Mesothelial cell of epicardium (in vitro differentiated cells): ENCODE measurements at regions not wholly inside any gene's neighbourhood (a gene's known extent, or its start where the extent isn't known, plus 50 kb on each side); places are given as distances from the start of the nearest gene placed in this dataset.
A peak's percentile ranks its signal among the peaks of the same experiment; 100 is the strongest.
"Not testable (repeated sequence)": the region's sequence is repeated elsewhere in the genome, so short reads cannot be mapped to it uniquely, and the experiment has no call there.

Source experiments
- DNase-seq, 2 experiments: peaks; one replicate each; pipeline ENCODE4 v3.0.0; 2021; ENCODE audit warnings: low spot score in 2 of 2; ENCODE audit not compliant: unreplicated experiment in 2 of 2
- H3K27ac Mint-ChIP-seq: 2 replicates; pipeline ENCODE4 v1.8.0; 2021; ENCODE audit warnings: mixed read lengths
- H3K27me3 Mint-ChIP-seq: 2 replicates; pipeline ENCODE4 v1.8.0; 2021; ENCODE audit warnings: low read depth, mixed read lengths
- H3K36me3 Mint-ChIP-seq: 2 replicates; pipeline ENCODE4 v1.8.0; 2021; ENCODE audit warnings: mixed read lengths
- H3K4me1 Mint-ChIP-seq: 2 replicates; pipeline ENCODE4 v1.8.0; 2021; ENCODE audit warnings: mixed read lengths
- H3K4me3 Mint-ChIP-seq: 2 replicates; pipeline ENCODE4 v1.8.0; 2021; ENCODE audit warnings: mild to moderate bottlenecking, moderate library complexity, mixed read lengths
- H3K9me3 Mint-ChIP-seq: 2 replicates; pipeline ENCODE4 v1.8.0; 2021; ENCODE audit warnings: mixed read lengths
- TF ChIP-seq, protein P1 (sequence below): fragments of 200-600 bp; sonication (generic); IDR thresholded peaks from one replicate; pipeline ENCODE4 v1.5.0; 2021; ENCODE audit warnings: antibody characterized with exemption; ENCODE audit not compliant: unreplicated experiment

DNA sequence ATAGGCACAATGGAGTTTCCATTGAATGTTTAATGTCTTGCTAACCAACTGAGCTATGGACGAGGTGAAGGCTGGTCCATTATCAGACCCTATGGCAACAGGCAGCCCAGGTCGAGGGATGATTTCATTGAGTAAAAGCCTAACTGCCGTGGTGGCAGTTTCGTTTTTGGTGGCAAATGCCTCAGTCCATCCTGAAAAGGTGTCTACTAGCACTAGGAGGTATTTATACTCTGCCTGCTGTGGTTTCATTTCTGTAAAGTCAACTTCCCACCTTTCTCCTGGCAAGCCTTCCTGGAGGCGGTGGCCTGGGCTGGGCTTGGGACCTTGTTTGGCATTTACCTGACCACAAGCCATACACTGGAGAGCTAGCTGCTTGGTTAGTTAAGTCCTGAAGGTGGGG lies 75.8 kb downstream of the PRR15 start:
- no peaks in the 10 kb centered on the region for H3K27me3 Mint-ChIP-seq
- no peak overlapping the region for H3K4me3 Mint-ChIP-seq
- TF ChIP-seq, protein P1, sequence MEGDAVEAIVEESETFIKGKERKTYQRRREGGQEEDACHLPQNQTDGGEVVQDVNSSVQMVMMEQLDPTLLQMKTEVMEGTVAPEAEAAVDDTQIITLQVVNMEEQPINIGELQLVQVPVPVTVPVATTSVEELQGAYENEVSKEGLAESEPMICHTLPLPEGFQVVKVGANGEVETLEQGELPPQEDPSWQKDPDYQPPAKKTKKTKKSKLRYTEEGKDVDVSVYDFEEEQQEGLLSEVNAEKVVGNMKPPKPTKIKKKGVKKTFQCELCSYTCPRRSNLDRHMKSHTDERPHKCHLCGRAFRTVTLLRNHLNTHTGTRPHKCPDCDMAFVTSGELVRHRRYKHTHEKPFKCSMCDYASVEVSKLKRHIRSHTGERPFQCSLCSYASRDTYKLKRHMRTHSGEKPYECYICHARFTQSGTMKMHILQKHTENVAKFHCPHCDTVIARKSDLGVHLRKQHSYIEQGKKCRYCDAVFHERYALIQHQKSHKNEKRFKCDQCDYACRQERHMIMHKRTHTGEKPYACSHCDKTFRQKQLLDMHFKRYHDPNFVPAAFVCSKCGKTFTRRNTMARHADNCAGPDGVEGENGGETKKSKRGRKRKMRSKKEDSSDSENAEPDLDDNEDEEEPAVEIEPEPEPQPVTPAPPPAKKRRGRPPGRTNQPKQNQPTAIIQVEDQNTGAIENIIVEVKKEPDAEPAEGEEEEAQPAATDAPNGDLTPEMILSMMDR: no peak
- no peak for DNase-seq
- H3K4me1 Mint-ChIP-seq: peaks cover 16% of the 10 kb centered on the region
- H3K36me3 Mint-ChIP-seq: no peaks in the 10 kb centered on the region
- peak overlapping the region; percentile 86 for H3K27ac Mint-ChIP-seq
- H3K9me3 Mint-ChIP-seq: no peaks in the 10 kb centered on the region

DNA sequence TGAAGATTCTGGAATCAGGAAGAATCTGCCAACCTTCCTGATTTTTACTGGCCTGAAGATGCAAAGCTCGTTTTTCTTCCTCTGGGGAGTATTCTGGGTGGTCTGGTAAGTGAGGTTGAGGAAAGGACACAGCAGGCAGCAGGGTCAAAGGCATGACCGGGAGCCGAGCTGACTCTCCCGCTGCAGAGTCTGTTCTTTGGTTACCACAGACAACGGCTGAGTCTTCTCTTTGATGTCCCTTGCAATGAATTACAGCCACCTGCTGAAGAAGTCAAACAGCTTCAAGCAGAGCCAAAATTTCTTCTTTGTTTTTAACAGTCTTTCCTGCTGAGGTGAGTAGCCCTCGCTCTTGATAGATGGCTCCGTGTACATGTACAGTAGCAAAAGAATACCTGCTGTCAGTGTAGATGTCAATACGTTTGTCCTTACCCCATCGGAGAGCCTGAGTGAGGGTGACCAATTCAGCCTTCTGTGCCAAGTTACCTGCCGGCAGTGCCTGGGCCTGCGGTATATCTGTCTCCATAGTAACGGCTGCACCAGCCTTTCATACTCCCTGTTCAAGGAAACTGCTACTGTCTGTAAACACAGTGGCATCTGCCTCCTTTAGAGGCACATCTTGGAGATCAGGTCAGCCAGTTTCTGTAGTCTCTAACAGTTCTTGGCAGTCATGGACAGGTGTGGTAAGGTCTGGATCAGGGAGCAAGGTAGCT lies 76.4 kb downstream of the PRR15 start:
- TF ChIP-seq, protein P1: no peak
- H3K4me1 Mint-ChIP-seq: peaks cover 16% of the 10 kb centered on the region
- H3K36me3 Mint-ChIP-seq: no peaks in the 10 kb centered on the region
- H3K9me3 Mint-ChIP-seq: no peaks in the 10 kb centered on the region
- peak overlapping the region; percentile 86 for H3K27ac Mint-ChIP-seq
- no peaks in the 10 kb centered on the region for H3K27me3 Mint-ChIP-seq
- DNase-seq: no peak
- H3K4me3 Mint-ChIP-seq: no peak overlapping the region

DNA sequence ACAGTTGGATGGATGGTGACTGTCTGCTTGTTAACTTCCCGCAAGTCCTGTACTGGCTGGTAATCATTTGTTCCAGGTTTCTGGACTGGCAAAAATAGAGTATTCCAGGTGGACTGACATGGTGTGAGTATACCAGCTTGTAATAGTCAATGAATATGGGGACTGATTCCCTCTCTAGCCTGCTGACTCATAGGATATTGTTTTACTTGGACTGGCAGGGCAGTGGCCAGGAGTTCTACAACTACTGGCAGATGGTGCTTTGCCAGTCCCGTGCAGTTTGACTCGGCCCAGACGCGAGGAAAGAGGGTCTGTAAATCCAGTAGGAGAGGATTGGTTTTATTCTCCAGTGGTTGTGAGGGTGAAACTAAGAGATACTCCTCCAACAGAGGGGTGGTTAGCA lies 78.0 kb downstream of the PRR15 start:
- Mint-ChIP-seq H3K27ac (peak overlapping the region; percentile 49), H3K9me3 (no peaks in the 10 kb centered on the region), H3K36me3 (no peaks in the 10 kb centered on the region), H3K4me3 (no peak overlapping the region), H3K27me3 (no peaks in the 10 kb centered on the region), H3K4me1 (peaks cover 25% of the 10 kb centered on the region)
- TF ChIP-seq, protein P1: no peak
- no peak for DNase-seq

DNA sequence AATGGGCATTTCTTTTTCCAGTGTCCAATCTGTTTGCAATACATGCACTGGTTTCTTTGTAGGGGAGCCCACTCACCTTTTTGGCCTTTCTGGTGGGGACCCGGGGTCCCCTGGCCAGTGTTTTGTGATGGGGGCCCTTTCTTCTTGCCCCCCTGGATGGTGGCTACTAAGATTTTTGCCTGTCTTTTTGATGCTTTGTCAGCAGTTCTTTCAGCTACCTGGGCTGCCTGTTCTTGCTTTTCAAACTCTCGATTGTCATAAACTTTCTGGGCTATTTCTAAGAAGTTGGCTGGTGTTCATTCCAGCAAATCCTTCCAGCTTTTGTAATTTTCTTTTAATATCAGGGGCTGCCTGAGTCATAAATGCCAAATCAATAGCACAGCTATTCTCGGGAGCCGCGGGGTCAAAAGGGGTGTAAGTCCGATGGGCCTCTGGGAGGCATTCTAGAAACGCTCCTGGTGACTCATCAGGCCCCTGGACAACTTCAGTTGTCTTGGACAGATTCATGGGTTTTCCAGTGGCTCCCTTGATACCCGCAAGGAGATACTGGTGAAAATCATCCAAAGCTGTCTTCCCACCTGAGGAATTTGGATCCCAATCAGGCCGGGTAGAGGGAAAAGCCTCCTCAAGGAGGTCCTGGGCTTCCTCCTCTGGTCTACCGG lies 79.0 kb downstream of the PRR15 start:
- H3K4me3 Mint-ChIP-seq: no peak overlapping the region
- no peaks in the 10 kb centered on the region for H3K9me3 Mint-ChIP-seq
- H3K27ac Mint-ChIP-seq: no peak overlapping the region
- TF ChIP-seq, protein P1: no peak
- peaks cover 33% of the 10 kb centered on the region for H3K4me1 Mint-ChIP-seq
- DNase-seq: no peak
- H3K36me3 Mint-ChIP-seq: no peaks in the 10 kb centered on the region
- no peaks in the 10 kb centered on the region for H3K27me3 Mint-ChIP-seq

DNA sequence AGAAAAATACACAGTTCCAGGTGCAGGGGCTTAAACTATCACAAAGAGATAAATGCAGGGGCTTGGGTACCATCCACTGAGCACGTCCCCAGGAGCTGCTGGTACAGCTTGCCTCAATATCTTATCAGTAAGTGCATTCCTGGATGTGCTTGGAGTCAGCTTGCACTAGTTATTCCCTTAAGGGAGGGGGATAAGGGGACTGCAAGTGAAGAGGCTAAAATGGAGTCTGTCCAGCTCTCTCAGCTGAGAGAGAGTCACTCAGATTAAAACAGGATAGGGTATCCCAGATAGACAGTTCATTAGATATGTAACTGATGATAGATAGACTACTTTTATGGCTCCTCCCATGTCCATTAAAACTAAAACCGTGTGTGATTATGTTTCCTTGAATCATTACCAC lies 82.5 kb downstream of the PRR15 start:
- H3K4me3 Mint-ChIP-seq, H3K27me3 Mint-ChIP-seq, H3K36me3 Mint-ChIP-seq, DNase-seq, H3K9me3 Mint-ChIP-seq: not testable (repeated sequence)
- Mint-ChIP-seq H3K27ac (peak overlapping the region; percentile 77), H3K4me1 (peaks cover 21% of the 10 kb centered on the region)

DNA sequence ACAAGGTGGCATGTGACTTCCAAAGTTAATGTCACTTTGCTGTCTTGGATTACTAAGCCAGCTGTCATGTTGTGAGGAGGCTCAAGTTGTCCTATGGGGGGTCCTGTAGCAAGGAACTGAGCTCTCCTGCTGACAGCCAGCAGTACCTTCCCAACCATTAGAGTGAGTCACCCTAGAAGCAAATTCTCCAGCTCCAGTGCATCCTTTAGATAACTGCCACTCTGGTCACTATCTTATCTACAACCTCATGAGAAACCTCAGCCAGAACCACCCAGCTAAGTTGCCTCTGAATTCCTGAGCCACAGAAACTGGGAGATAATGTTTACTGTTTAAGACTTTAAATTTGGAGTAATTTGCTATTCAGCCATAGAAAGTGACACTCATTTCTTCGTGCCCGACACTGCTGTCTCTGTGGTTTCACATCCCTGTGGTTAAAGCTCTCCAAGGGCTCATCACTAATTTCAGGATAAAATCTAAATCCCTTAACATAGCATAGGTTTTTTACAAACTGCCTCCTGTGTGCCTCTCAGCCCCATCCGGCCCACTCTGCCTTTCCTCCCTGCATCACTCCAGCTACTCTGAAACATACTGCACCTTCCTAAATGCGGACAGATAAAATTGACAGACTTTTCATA lies 83.5 kb downstream of the PRR15 start:
- Mint-ChIP-seq H3K4me1 (peaks cover 21% of the 10 kb centered on the region), H3K27ac (peak overlapping the region; percentile 77), H3K36me3 (peaks cover 10% of the 10 kb centered on the region), H3K9me3 (no peaks in the 10 kb centered on the region), H3K4me3 (no peak overlapping the region), H3K27me3 (no peaks in the 10 kb centered on the region)
- DNase-seq: no peak
- TF ChIP-seq, protein P1: no peak

DNA sequence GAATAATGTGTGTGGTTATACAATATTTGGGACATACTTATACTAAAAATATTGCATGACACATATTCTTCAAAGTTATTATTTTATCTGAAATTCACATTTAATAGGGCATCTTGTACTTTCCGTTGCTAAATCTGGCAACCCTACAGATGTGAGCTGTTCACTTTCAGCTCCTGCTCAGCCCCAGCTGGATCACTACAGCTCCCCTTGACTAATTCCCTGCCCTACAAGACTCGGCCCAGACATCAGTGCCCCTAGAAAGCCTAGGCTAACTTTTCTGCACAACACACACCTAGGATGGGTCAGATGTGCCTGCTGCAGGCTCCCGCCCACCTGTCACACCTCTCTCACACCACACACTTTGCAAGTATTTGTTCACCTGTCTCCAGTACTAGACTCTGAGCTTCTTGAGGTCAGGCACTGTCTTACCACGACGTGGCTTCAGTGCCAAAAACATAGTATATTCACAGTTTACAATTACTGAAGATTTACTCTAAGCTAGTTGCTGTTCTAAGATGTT lies 84.1 kb downstream of the PRR15 start:
- Mint-ChIP-seq H3K27ac (peak overlapping the region; percentile 77), H3K4me1 (peaks cover 19% of the 10 kb centered on the region)
- not testable (repeated sequence) for H3K27me3 Mint-ChIP-seq, H3K36me3 Mint-ChIP-seq, H3K9me3 Mint-ChIP-seq, DNase-seq, H3K4me3 Mint-ChIP-seq
